ENCODE measurements at regions not wholly inside any gene's neighbourhood (a gene's known extent, or its start where the extent isn't known, plus 50 kb on each side); places are given as distances from the start of the nearest gene placed in this dataset.
"Not testable (repeated sequence)": the region's sequence is repeated elsewhere in the genome, so short reads cannot be mapped to it uniquely, and the experiment has no call there.

- in situ Hi-C loops (cut with HindIII; ENCODE audit: low pct_unique_long_range_greater_than_20kb, low sequenced_read_pairs): no loop called here
- no peak for DNase-seq (ENCODE audit: low read depth)
Measured at GRCh38 chrX:40530509-40530908, 50.3 kb upstream of the ATP6AP2 start.

GRCh38 chrX:40527543-40527942, 53.2 kb upstream of the ATP6AP2 start:
- no peak for DNase-seq (ENCODE audit: low read depth)
- in situ Hi-C loops (cut with HindIII; ENCODE audit: low pct_unique_long_range_greater_than_20kb, low sequenced_read_pairs): no loop called here

GRCh38 chrX:40526412-40526811, 54.4 kb upstream of the ATP6AP2 start:
- in situ Hi-C loops (cut with HindIII; ENCODE audit: low pct_unique_long_range_greater_than_20kb, low sequenced_read_pairs): no loop called here
- DNase-seq (ENCODE audit: low read depth): no peak

GRCh38 chrX:40525901-40526300, 54.9 kb upstream of the ATP6AP2 start:
- DNase-seq (ENCODE audit: low read depth); in situ Hi-C loops (cut with HindIII; ENCODE audit: low pct_unique_long_range_greater_than_20kb, low sequenced_read_pairs): not testable (repeated sequence)

- no peak for DNase-seq (ENCODE audit: low read depth)
- in situ Hi-C loops (cut with HindIII; ENCODE audit: low pct_unique_long_range_greater_than_20kb, low sequenced_read_pairs): no loop called here
Measured at GRCh38 chrX:40524423-40524822, 56.3 kb upstream of the ATP6AP2 start.

- DNase-seq (ENCODE audit: low read depth): no peak
- in situ Hi-C loops (cut with HindIII; ENCODE audit: low pct_unique_long_range_greater_than_20kb, low sequenced_read_pairs): no loop called here
Measured at GRCh38 chrX:40523852-40524251, 56.9 kb upstream of the ATP6AP2 start.

GRCh38 chrX:40521868-40522450, 58.8 kb upstream of the ATP6AP2 start:
- DNase-seq (ENCODE audit: low read depth): no peak
- in situ Hi-C loops (cut with HindIII; ENCODE audit: low pct_unique_long_range_greater_than_20kb, low sequenced_read_pairs): no loop called here

- DNase-seq (ENCODE audit: low read depth): no peak
- in situ Hi-C loops (cut with HindIII; ENCODE audit: low pct_unique_long_range_greater_than_20kb, low sequenced_read_pairs): no loop called here
Measured at GRCh38 chrX:40514376-40514775, 66.4 kb upstream of the ATP6AP2 start.

GRCh38 chrX:40513835-40514234, 66.9 kb upstream of the ATP6AP2 start:
- in situ Hi-C loops (cut with HindIII; ENCODE audit: low pct_unique_long_range_greater_than_20kb, low sequenced_read_pairs): no loop called here
- no peak for DNase-seq (ENCODE audit: low read depth)

- in situ Hi-C loops (cut with HindIII; ENCODE audit: low pct_unique_long_range_greater_than_20kb, low sequenced_read_pairs): no loop called here
- DNase-seq (ENCODE audit: low read depth): no peak
Measured at GRCh38 chrX:40513012-40513411, 67.8 kb upstream of the ATP6AP2 start.

- in situ Hi-C loops (cut with HindIII; ENCODE audit: low pct_unique_long_range_greater_than_20kb, low sequenced_read_pairs): no loop called here
- no peak for DNase-seq (ENCODE audit: low read depth)
Measured at GRCh38 chrX:40511258-40511657, 69.5 kb upstream of the ATP6AP2 start.

GRCh38 chrX:40508560-40508959, 72.2 kb upstream of the ATP6AP2 start:
- no peak for DNase-seq (ENCODE audit: low read depth)
- in situ Hi-C loops (cut with HindIII; ENCODE audit: low pct_unique_long_range_greater_than_20kb, low sequenced_read_pairs): no loop called here

- DNase-seq (ENCODE audit: low read depth): no peak
- in situ Hi-C loops (cut with HindIII; ENCODE audit: low pct_unique_long_range_greater_than_20kb, low sequenced_read_pairs): no loop called here
Measured at GRCh38 chrX:40506201-40506985, 74.4 kb upstream of the ATP6AP2 start.

GRCh38 chrX:40504801-40505605, 75.8 kb upstream of the ATP6AP2 start:
- in situ Hi-C loops (cut with HindIII; ENCODE audit: low pct_unique_long_range_greater_than_20kb, low sequenced_read_pairs): no loop called here
- peak; percentile 56 for DNase-seq (ENCODE audit: low read depth)

GRCh38 chrX:40503094-40503493, 77.7 kb upstream of the ATP6AP2 start:
- in situ Hi-C loops (cut with HindIII; ENCODE audit: low pct_unique_long_range_greater_than_20kb, low sequenced_read_pairs): no loop called here
- no peak for DNase-seq (ENCODE audit: low read depth)

- in situ Hi-C loops (cut with HindIII; ENCODE audit: low pct_unique_long_range_greater_than_20kb, low sequenced_read_pairs): no loop called here
- DNase-seq (ENCODE audit: low read depth): no peak
Measured at GRCh38 chrX:40502688-40503087, 78.1 kb upstream of the ATP6AP2 start.

GRCh38 chrX:40501164-40501855, 79.5 kb upstream of the ATP6AP2 start:
- no peak for DNase-seq (ENCODE audit: low read depth)

GRCh38 chrX:40496728-40497127, 84.0 kb upstream of the ATP6AP2 start:
- DNase-seq (ENCODE audit: low read depth): no peak
- in situ Hi-C loops (cut with HindIII; ENCODE audit: low pct_unique_long_range_greater_than_20kb, low sequenced_read_pairs): no loop called here

More at GRCh38 chrX:40501164-40501855, 79.5 kb upstream of the ATP6AP2 start:
- in situ Hi-C loops (cut with HindIII; ENCODE audit: low pct_unique_long_range_greater_than_20kb, low sequenced_read_pairs): no loop called here

- no peak for DNase-seq (ENCODE audit: low read depth)
- in situ Hi-C loops (cut with HindIII; ENCODE audit: low pct_unique_long_range_greater_than_20kb, low sequenced_read_pairs): no loop called here
Measured at GRCh38 chrX:40495659-40496058, 85.1 kb upstream of the ATP6AP2 start.
